Kidney glomerular epithelial cell (primary cell): ENCODE measurements at regions not wholly inside any gene's neighbourhood (a gene's known extent, or its start where the extent isn't known, plus 50 kb on each side); places are given as distances from the start of the nearest gene placed in this dataset.
"Not testable (repeated sequence)": the region's sequence is repeated elsewhere in the genome, so short reads cannot be mapped to it uniquely, and the experiment has no call there.

ENCODE experiments used
- DNase-seq: peaks from one replicate; lab custom pipeline; 2025; lab: John Stamatoyannopoulos, UW

DNA sequence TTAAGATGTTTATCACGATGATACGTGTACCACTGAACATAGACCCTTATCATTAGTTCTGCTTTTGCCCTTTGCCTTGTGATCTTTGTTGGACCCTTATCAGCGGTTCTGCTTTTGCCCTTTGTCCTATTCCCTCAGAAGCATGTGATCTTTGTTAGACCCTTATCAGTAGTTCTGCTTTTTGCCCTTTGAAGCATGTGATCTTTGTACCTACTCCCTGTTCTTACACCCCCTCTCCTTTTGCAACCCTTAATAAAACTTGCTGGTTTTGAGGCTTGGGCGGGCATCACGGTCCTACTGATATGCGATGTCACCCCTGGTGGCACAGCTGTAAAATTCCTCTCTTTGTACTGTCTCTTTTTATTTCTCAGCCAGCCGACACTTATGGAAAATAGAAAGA is 117.0 kb downstream of the SDHAF3 start:
- DNase-seq, result not testable (repeated sequence)

DNA sequence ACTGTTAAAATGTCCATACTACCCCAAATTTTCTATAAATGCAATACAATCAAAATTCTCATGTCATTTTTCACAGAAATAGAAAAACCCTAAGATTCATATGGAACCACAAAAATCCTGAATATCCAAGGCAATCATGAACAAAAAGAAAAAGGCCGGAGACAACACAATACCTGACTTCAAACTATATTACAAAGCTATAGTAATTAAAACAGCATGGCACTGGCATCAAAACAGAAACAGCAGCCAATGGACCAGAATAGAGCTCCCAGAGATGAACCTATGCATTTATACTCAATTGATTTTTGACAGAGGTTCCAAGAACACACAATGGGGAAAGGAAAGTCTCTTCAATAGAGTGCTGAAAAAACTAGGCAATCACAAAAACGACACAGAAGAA is 128.8 kb downstream of the SDHAF3 start:
- DNase-seq, result no peak

DNA sequence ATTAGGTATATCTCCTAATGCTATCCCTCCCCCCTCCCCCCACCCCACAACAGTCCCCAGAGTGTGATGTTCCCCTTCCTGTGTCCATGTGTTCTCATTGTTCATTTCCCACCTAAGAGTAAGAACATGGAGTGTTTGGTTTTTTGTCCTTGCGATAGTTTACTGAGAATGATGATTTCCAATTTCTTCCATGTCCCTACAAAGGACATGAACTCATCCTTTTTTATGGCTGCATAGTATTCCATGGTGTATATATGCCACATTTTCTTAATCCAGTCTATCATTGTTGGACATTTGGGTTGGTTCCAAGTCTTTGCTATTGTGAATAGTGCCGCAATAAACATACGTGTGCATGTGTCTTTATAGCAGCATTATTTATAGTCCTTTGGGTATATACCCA is 140.7 kb downstream of the SDHAF3 start:
- DNase-seq, result not testable (repeated sequence)

DNA sequence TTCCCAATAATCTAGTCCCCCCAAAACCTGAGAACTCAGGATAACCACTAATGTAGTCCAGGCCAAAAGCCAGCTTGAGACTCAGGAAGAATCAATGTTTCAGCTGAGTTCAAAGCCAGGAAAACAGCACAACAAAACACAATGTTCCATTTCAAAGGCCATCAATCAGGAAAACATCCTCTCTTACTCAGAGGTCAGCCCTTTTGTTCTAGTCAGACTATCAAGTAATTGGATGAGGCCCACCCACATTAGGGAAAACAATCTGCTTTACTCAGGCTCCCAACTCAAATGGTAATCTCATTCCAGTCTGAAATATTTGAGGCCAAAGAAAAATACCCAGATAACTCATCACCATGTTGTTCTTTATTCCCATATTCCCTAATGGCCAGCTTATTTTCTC is 152.2 kb downstream of the SDHAF3 start:
- DNase-seq, result no peak

DNA sequence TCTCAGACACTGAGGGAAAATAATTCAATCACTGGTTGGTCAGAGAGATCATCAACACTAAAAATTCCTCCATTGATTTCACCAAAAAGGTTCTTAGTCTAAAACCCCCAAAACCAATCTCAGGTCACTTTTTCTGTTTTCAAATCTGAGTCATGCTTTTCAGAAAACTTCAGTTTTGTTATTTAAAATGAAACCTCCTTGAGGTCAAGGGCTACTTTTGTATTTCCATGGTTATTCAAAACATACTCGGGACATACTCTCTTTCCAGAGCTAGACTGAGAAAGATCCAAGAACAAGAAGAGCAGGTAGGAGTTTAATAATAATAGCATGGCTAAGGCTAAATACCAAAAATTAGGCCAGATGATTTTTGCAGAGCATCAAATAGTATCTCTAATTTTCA is 152.8 kb downstream of the SDHAF3 start:
- DNase-seq, result no peak

DNA sequence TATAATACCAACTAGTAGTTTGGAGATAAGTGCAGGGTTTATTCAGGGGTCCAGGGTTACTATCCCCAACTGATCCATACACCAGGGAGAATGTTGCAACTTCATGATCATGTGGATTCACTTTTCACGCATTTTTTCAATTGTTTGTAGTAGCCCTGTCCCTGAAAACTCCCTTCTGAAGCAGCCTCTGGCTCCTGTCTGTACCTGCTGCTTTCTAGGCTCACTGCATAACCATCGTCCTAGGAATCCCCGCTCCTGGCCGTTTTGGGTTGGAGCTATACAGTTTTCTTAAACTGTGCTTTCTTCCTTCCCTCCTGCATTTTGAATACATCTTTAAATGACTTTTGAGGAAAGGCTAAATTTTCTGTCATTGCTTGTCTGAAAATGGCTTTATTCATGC is 154.1 kb downstream of the SDHAF3 start:
- no peak for DNase-seq

DNA sequence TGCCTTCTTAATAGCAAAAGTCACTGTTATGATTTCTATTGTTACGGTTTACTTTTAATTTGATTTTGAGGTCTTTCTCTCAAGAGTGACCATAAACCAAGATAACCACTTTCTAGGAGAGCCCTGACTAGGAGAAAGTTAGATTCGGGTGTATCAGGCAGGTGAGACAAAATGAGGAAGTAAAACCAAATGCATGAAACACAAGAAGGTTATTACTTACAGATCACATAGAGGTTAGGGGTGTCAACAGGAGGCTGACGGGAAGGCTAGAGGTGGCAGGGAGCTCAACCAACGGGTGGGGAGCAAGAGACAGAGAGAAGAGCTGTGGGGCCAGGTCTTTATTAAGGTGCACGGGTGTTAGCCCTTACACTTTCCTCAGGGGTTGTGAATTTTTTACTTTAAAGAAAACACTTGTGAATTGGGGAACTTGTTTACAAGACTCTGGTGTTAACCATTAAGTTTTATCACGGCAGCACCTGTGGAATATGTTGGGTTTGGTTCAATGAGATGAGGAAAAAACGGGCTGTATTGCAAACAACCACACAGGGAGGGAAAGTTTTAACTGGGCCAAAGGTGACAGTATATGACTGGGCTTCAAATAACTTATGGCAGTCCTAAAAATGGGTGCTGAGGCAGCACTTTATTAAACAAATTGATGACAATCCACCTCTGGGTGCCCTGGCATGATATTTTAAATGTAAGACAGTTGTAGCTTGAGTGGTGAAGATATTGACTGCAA is 154.9 kb downstream of the SDHAF3 start:
- no peak for DNase-seq

DNA sequence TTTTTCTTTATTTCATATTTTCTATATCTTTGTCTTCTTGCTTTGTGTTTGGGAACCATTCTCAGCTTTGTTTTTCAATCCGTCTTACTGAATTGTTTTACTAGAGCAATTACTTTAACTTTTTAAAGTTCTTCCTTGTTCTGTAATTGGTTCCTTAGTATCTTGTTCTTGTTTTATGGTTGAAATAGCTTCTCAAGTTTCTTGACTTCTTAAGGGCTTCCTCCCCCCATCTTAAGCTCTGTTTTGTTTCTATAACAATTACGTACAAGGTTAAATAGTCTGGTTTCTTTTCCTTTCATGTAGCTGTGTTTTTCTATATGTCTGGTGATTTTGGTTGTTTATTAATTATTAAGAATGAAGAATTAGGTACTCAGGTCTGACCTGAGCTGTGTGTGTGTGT is 158.0 kb downstream of the SDHAF3 start:
- DNase-seq, result no peak

DNA sequence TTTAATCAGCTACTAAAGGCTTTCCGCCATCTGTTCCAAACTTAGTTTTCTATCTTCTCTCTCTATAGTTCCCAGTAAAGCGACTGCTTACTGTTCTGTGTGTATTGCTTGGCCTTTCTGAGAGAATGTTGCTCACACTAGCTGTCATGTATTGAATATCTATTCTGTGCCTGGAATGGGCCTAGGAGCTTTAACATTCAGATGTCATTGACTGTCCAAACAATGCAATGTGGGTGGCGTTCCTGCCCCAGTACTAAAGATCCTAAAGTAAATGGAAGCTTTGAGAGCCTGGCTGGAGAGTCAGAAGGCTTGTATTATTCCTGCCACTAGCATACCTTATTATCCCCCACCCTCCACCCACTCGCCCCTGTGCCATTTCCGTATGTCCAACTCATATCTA is 163.5 kb downstream of the SDHAF3 start:
- no peak for DNase-seq

DNA sequence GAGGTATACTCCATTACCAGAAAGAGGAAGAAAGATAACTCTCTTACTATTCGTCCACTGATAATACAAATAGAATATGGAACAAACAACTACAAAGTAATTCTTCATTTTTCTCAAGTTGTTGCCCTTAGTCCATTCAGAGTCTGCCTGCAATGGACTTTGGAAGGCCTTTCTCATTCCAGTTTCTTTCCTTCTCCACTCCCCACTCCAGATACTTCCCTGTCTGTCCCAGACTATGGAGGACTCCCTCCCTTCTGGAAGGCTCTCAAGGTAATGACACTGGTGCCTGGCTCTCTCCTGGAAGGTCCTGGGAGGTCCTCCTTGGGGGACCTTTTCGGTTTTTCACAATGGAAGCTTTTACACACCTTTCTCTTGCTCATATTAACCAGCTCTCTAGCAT is 167.8 kb downstream of the SDHAF3 start:
- no peak for DNase-seq

DNA sequence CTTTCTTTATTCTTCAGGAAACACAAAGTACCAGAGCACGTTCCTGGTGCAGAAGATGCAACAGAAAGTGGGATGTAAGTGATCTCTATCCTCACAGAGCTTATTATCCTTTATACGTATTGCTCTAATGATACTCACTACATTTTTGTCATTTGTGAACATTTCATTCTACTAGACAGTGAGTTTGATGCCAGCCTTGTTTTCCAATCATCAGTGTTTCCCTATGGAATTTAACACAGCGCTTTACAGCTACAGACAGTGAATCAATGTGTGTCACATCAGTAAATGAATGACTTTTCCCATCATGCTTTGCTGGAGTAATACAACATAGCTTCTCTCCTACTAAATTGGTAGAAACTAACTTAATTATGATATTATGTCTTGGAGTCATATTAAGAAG is 175.5 kb downstream of the SDHAF3 start:
- DNase-seq, result no peak

DNA sequence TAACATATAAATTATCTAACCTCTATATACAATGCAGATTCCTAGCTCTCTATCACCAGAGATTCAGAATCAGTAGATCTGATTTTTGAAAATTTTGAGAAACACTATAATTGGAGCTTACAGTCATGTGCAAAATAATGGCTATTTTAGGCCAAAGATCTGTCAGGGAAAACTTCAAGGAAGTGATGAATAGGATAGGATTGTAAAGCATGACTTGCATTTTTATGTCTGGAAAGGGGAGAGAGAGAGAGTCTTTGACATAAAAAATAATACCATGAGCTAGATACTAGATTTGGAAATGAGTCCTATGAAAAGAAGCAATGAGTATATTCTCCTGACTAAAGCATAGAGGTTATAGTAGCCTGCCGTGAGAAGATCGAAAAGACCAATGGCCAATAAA is 181.1 kb downstream of the SDHAF3 start:
- no peak for DNase-seq

DNA sequence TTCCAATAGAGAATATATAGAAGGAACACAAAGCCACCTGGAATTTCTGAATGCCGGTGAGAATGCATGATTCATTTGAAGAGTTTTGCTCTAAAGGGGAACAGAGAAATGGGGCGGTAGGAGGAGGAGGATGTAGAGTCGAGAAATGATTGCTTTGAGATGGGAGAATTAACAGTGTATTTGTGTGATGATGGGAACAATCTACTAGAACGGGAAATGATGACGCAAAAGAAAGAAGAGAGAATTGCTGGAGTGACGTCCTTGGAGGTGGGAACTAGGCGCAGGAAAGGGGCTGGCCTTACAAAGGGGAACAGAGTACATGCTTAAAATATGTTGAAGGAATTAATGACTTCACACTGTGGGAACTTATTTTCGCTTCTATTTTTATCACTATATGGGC is 188.1 kb downstream of the SDHAF3 start:
- DNase-seq, result no peak

DNA sequence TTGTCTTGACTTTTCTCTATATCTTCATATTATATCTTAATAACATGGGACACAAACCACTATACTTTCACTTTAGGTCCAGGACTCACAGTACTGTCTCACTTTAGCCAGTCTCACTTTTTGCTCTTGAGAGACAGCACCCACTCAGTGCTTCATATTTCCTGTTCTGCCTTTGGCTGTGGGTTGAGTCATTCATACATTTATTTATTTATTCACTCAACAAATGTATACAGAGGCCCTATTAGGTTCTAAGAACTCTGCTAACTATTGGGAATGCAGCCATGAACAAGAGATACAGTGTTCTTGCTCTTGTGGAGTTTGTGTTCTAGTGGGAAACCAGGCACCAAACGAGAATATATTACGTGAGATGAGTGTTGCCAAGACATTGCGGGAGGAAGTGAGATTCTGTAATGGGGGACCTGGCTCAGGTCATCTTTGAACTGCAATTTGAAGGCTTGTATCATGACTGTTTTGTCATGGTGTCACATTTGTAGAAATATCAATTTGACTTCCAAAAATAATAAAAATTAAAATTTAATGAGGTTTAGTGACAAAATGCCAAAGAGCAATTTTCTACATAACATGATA is 190.1 kb downstream of the SDHAF3 start:
- DNase-seq, result no peak

DNA sequence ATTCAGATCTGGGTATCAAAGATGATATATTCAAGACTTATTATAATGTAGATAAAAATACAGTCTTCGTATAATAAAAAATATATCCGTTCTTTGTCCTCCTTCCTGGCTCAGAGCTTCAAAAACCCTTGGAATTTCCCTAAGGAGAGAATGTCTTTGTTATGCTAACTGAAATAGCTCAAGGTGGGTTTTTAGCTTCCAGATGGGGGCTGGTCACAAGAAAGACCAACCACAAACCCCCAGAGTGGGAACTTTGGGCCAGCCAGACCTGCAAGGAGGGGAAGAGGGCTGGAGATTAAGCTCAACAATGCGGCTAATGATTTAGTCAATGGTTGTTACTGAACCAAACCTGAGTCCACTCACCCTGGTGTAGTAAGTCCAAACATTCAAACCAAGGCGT is 196.4 kb downstream of the SDHAF3 start:
- no peak for DNase-seq

DNA sequence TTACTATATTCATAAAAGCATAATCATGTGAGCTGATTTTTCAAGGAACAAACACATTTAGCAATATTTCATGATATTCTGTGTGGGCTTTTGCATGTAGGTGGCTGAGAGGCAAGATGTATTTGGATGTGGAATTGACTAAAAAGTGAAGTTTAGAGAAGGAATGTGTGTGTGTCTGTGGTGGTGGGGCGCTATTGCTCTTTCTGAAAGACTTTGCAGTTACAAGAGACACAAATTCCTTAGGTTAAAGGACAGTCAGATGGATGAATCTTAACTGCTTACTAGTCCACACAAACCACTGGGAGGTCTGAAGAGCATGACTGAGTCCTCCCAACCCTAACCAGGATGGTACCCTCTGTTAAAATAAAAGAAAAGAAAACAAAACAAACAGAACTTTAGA is 200.1 kb downstream of the SDHAF3 start:
- DNase-seq, result no peak

DNA sequence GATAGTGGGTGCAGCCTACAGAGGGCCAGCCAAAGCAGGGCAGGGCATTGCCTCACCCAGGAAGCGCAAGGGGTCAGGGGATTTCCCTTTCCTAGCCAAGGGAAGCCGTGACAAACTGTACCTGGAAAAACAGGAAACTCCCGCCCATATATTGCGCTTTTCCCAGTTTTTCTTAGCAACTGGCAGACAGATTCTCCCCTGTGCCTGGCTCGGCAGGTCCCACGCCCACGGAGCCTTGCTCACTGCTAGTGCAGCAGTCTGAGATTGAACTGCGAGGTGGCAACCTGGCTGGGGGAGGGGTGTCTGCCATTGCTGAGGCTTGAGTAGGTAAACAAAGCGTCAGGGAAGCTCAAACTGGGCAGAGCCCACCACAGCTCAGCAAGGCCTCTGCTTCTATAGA is 212.4 kb downstream of the SDHAF3 start:
- not testable (repeated sequence) for DNase-seq

DNA sequence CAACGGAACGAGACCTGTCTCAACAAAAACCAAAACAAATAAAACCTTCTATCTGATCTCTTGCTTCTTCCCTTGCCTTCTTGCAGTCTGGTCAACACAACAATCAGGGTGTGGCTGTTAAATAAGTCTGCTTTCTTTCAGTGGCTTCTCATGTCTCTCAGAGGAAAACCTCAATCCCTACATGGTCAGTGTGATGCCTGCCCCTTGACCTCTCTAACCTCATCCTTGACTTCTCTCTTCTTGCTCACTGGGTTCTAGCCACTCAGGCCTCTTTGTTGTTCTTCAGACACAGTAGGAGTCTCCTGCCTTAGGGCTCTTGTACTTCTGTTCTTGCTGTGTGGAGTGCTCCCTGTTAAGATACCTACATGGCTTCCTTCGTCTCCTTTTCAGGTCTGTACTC is 220.4 kb downstream of the SDHAF3 start:
- no peak for DNase-seq

DNA sequence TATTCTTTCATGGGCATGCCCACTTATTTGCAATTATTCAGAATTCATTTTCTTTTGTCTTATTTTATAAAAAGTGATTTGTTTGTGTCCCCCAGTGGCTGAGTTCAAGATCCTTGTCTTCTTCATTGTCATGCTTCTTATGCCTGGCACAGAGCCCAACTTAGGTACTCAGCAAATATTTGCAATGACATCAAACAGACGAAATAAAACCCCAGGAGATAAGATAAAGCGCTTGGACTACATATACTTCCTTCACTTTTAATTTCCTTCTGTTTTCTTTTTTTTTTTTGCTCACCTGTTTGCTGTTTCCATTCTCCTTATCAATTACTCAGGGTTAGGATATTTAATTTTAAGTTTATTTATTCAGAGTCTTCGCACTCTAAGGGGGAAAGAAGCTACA is 225.0 kb downstream of the SDHAF3 start:
- no peak for DNase-seq

DNA sequence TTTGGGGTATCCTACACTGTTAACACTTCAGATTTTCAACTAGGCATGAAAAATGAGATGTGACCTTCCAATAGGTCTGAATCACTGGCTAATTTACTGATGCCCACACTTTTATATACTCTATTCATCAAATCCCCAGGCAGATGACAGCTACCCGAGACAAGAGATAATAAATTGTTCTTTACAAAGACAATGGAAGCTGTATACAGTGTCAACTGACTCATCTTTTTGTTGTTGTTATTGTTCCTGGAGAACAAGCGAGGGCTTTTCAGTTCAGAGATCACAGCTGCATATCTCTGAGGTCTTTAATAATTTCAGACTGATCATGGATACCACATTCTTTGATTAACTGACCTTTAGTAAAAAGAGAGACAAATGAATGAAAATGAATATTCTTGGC is 228.9 kb downstream of the SDHAF3 start:
- no peak for DNase-seq

DNA sequence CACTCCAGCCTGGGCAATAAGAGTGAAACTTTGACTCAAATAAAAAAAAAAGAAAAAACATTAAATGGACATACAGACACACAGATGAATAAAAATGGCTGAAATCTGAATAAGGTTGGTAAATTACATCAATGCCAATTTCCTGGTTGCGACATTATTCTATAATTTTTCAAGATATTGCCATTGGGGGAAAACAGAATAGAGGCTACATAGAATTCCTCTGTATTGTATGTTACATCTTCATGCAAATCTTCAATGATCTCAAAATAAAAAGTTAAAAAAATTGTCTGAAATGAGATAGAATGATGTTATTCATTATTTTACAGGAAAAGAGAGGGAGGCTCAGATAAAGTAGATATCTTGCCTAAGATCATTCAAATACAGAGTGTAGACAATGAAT is 234.0 kb downstream of the SDHAF3 start:
- no peak for DNase-seq

DNA sequence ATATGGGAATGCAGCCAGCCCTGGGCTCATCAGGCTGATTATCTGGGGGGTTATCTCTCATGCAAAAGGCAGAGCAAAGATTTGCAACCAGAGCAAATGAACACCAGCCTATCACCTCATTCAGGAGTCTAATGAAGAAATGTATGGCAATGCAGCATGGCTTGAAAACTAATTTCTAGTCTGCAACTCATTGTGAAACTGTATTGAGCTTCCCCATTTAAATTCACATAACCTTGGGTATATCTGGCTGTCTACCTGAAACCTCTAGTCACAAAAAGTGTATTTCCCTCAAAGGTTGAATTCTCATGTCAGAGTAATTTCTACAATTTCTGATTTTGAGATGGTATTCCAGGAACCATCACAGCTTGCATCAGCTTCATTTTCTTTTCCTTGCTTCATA is 240.0 kb downstream of the SDHAF3 start:
- DNase-seq, result no peak

DNA sequence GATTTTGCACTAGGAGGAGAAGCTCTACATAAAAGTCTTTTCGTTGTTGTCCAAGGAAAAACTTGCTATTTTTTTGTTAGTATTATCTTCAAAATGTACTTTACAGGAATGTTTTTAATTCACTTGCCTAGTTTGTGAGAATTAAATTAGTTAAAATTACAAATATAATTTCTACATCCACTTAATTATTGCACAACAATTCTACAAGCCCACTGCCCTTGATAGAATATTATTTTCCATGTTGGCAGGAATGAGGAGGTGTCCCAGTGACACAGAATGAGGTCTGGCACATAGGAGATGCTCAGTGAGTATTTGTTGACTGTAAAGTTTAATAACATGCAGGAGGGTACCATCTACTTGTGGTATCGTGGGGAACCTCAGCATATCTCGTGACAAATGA is 255.4 kb downstream of the SDHAF3 start:
- DNase-seq, result no peak

DNA sequence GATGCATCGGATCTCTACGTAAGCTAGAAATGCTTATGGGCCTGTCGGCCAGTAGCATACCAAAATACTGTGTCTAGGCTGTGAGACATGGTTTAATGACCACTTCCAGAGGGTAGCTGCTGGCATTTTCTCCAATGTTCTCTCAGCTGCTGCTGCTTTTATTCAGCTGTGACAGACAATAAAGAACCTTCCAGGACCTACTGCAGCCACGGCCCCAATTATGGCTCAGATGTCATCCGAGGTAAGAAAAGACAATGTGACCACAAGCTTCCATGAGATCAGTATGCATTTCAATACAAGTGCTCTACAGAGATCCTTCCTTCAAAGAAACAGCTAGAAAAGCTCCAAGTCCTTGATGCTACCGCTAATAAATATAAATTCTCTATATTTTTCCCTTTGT is 256.2 kb downstream of the SDHAF3 start:
- DNase-seq, result no peak
